Activated CD8-positive, alpha-beta T cell treated with anti-CD3 and anti-CD28 coated beads for 36 hours (primary cell): ENCODE measurements at regions not wholly inside any gene's neighbourhood (a gene's known extent, or its start where the extent isn't known, plus 50 kb on each side); places are given as distances from the start of the nearest gene placed in this dataset.

Experiments
- ATAC-seq: fragments of 200-7000 bp; cut with Tn5 transposase; one replicate; pipeline ENCODE4 v1.10.0; 2021; ENCODE audit warnings: mild to moderate bottlenecking, moderate library complexity
- CTCF ChIA-PET: fragments of 350-600 bp; sonication (Branson Sonifier 250); formaldehyde crosslinking; loops from one replicate; lab custom pipeline; 2021; ENCODE audit warnings: antibody characterized with exemption; lab: Charles Lee
- POLR2A ChIA-PET: fragments of 350-600 bp; sonication (Branson Sonifier 250); formaldehyde crosslinking; loops from one replicate; lab custom pipeline; 2021; ENCODE audit warnings: antibody characterized with exemption; lab: Charles Lee
- DNase-seq: peaks from one replicate; pipeline ENCODE4 v3.0.0-alpha.2; 2020
- H3K27ac Mint-ChIP-seq: one replicate; pipeline ENCODE4 v1.8.0; 2021; ENCODE audit warnings: mild to moderate bottlenecking, mixed read lengths
- H3K27me3 Mint-ChIP-seq: one replicate; pipeline ENCODE4 v1.8.0; 2021; ENCODE audit warnings: mixed read lengths
- H3K36me3 Mint-ChIP-seq: one replicate; pipeline ENCODE4 v1.8.0; 2021; ENCODE audit warnings: low read depth, mixed read lengths
- H3K4me1 Mint-ChIP-seq: one replicate; pipeline ENCODE4 v1.8.0; 2021; ENCODE audit warnings: low read depth, mixed read lengths
- H3K4me3 Mint-ChIP-seq: one replicate; pipeline ENCODE4 v1.8.0; 2021; ENCODE audit warnings: mild to moderate bottlenecking, moderate library complexity, mixed read lengths
- H3K9me3 Mint-ChIP-seq: one replicate; pipeline ENCODE4 v1.8.0; 2021; ENCODE audit warnings: mixed read lengths
- CTCF ChIP-seq: fragments of 200-600 bp; IDR thresholded peaks from one replicate; pipeline ENCODE4 v1.8.0; 2022; ENCODE audit warnings: antibody characterized with exemption, mild to moderate bottlenecking
- intact Hi-C: fragments of 100-400 bp; cut with micrococcal nuclease; formaldehyde crosslinking; loops from one replicate; pipeline ENCODE4 v1.10.0; 2022

GRCh38 chr14:29271669-29272068 lies 505.1 kb downstream of the FOXG1 start:
- CTCF ChIA-PET: no interaction called here
- H3K4me3 Mint-ChIP-seq: no peak overlapping the region
- no peak overlapping the region for H3K27ac Mint-ChIP-seq
- no peaks in the 10 kb centered on the region for H3K27me3 Mint-ChIP-seq
- peaks cover 8% of the 10 kb centered on the region for H3K9me3 Mint-ChIP-seq
- POLR2A ChIA-PET: no interaction called here
- no peaks in the 10 kb centered on the region for H3K4me1 Mint-ChIP-seq
- no peaks in the 10 kb centered on the region for H3K36me3 Mint-ChIP-seq
- TF ChIP-seq CTCF: no peak
- DNase-seq: no peak
- intact Hi-C loops: no loop called here
- no peak for ATAC-seq

GRCh38 chr14:29273513-29273912 lies 506.9 kb downstream of the FOXG1 start:
- H3K27me3 Mint-ChIP-seq: no peaks in the 10 kb centered on the region
- DNase-seq (no peak), ATAC-seq (no peak)
- peaks cover 4% of the 10 kb centered on the region for H3K9me3 Mint-ChIP-seq
- no peak overlapping the region for H3K27ac Mint-ChIP-seq
- ChIA-PET POLR2A (no interaction called here), CTCF (no interaction called here)
- H3K4me3 Mint-ChIP-seq: no peak overlapping the region
- TF ChIP-seq CTCF: no peak
- intact Hi-C loops: no loop called here
- H3K4me1 Mint-ChIP-seq: no peaks in the 10 kb centered on the region
- no peaks in the 10 kb centered on the region for H3K36me3 Mint-ChIP-seq

GRCh38 chr14:29274890-29275596 lies 508.5 kb downstream of the FOXG1 start:
- Mint-ChIP-seq H3K27ac (no peak overlapping the region), H3K4me3 (no peak overlapping the region), H3K36me3 (no peaks in the 10 kb centered on the region), H3K9me3 (peaks cover 4% of the 10 kb centered on the region), H3K27me3 (no peaks in the 10 kb centered on the region), H3K4me1 (no peaks in the 10 kb centered on the region)
- no peak for DNase-seq
- intact Hi-C loops: no loop called here
- ChIA-PET CTCF (no interaction called here), POLR2A (interaction anchor here (0.6 kb wide), 1 partner anchor 137 kb away, joined by 3 read pairs; no protein-coding TSS in a partner anchor)
- no peak for TF ChIP-seq CTCF
- no peak for ATAC-seq

- TF ChIP-seq CTCF: no peak
- no peak for DNase-seq
- Mint-ChIP-seq H3K27me3 (no peaks in the 10 kb centered on the region), H3K36me3 (no peaks in the 10 kb centered on the region), H3K27ac (no peak overlapping the region), H3K4me1 (no peaks in the 10 kb centered on the region), H3K4me3 (no peak overlapping the region), H3K9me3 (peaks cover 7% of the 10 kb centered on the region)
- no peak for ATAC-seq
- intact Hi-C loops: no loop called here
- POLR2A ChIA-PET: no interaction called here
- CTCF ChIA-PET: no interaction called here
These were observed 512.0 kb downstream of the FOXG1 start for GRCh38 chr14:29278301-29279263.

GRCh38 chr14:29282169-29282568 lies 515.6 kb downstream of the FOXG1 start:
- Mint-ChIP-seq H3K36me3 (no peaks in the 10 kb centered on the region), H3K27me3 (no peaks in the 10 kb centered on the region), H3K4me3 (no peak overlapping the region), H3K27ac (no peak overlapping the region), H3K9me3 (peaks cover 3% of the 10 kb centered on the region), H3K4me1 (no peaks in the 10 kb centered on the region)
- ATAC-seq: no peak
- POLR2A ChIA-PET: no interaction called here
- CTCF ChIA-PET: no interaction called here
- no peak for DNase-seq
- TF ChIP-seq CTCF: no peak
- intact Hi-C loops: no loop called here
